Neural cell (in vitro differentiated cells): ENCODE measurements at regions not wholly inside any gene's neighbourhood (a gene's known extent, or its start where the extent isn't known, plus 50 kb on each side); places are given as distances from the start of the nearest gene placed in this dataset.
"Not testable (repeated sequence)": the region's sequence is repeated elsewhere in the genome, so short reads cannot be mapped to it uniquely, and the experiment has no call there.

Experiments used
- H2AFZ ChIP-seq: fragments of 200-600, 300-800 bp; sonication (generic), shearing (Covaris generic); 2 replicates; pipeline ENCODE4 v1.6.0; 2014; ENCODE audit warnings: low read depth, mild to moderate bottlenecking, antibody characterized with exemption, low read length, moderate library complexity
- H3F3A ChIP-seq: fragments of 200-600 bp; shearing (Covaris generic); 2 replicates; pipeline ENCODE4 v1.6.1; 2016; ENCODE audit warnings: mild to moderate bottlenecking, moderate library complexity, mixed read lengths, antibody characterized with exemption, low read length; ENCODE audit not compliant: insufficient read depth, poor library complexity, severe bottlenecking
- H3K27ac ChIP-seq: fragments of 200-600, 300-800 bp; sonication (generic), shearing (Covaris generic); 2 replicates; pipeline ENCODE4 v1.5.1; 2014; ENCODE audit warnings: mild to moderate bottlenecking, low read length, moderate library complexity
- H3K27me3 ChIP-seq: fragments of 300-800, 200-600 bp; sonication (generic), shearing (Covaris generic); 2 replicates; pipeline ENCODE4 v1.6.0; 2014; ENCODE audit warnings: mild to moderate bottlenecking, low read depth, low read length, moderate library complexity; ENCODE audit not compliant: insufficient read depth
- H3K36me3 ChIP-seq: fragments of 300-800, 200-600 bp; sonication (generic), shearing (Covaris generic); 2 replicates; pipeline ENCODE4 v1.5.1; 2014; ENCODE audit warnings: mild to moderate bottlenecking, antibody characterized with exemption, low read length, moderate library complexity; ENCODE audit not compliant: insufficient read depth
- H3K4me2 ChIP-seq: fragments of 300-800, 200-600 bp; sonication (generic), shearing (Covaris generic); 2 replicates; pipeline ENCODE4 v1.6.0; 2014; ENCODE audit warnings: mild to moderate bottlenecking, low read length
- H3K4me3 ChIP-seq: fragments of 300-800, 200-600 bp; sonication (generic), shearing (Covaris generic); 2 replicates; pipeline ENCODE4 v1.5.1; 2014; ENCODE audit warnings: mild to moderate bottlenecking, low read length, moderate library complexity
- H3K79me2 ChIP-seq: fragments of 200-600 bp; shearing (Covaris generic); replicated peaks from 2 replicates; pipeline ENCODE4 v1.6.0; 2014; ENCODE audit warnings: mild to moderate bottlenecking, low read length, moderate library complexity; ENCODE audit not compliant: insufficient read depth
- H3K9ac ChIP-seq: fragments of 300-800, 200-600 bp; sonication (generic), shearing (Covaris generic); 2 replicates; pipeline ENCODE4 v1.6.1; 2016; ENCODE audit warnings: mild to moderate bottlenecking, low read length, mixed read lengths
- H3K9me2 ChIP-seq: fragments of 200-600 bp; shearing (Covaris generic); 2 replicates; pipeline ENCODE4 v1.6.1; 2016; ENCODE audit warnings: mild to moderate bottlenecking, low read length, mixed read lengths; ENCODE audit not compliant: insufficient read depth
- H3K9me3 ChIP-seq: fragments of 200-600, 300-800 bp; sonication (generic), shearing (Covaris generic); 2 replicates; pipeline ENCODE4 v1.6.1; 2016; ENCODE audit warnings: mild to moderate bottlenecking, mixed run types, low read length, moderate library complexity, mixed read lengths
- H4K20me1 ChIP-seq: fragments of 200-600 bp; shearing (Covaris generic); 2 replicates; pipeline ENCODE4 v1.6.1; 2016; ENCODE audit warnings: mild to moderate bottlenecking, mixed run types; ENCODE audit not compliant: insufficient read depth
- CTCF ChIP-seq: fragments of 450-650 bp; IDR thresholded peaks from 2 replicates; pipeline ENCODE4 v1.5.1; 2014; ENCODE audit warnings: antibody characterized with exemption, mild to moderate bottlenecking, moderate library complexity; ENCODE audit not compliant: poor library complexity, severe bottlenecking
- EP300 ChIP-seq: fragments of 450-650 bp; conservative IDR thresholded peaks from 2 replicates; pipeline ENCODE4 v1.6.1; 2014; ENCODE audit warnings: antibody characterized with exemption, mild to moderate bottlenecking, moderate library complexity; ENCODE audit not compliant: poor library complexity, severe bottlenecking
- EZH2 ChIP-seq: fragments of 200-600, 300-800 bp; shearing (Covaris generic), sonication (generic); IDR thresholded peaks from 2 replicates; pipeline ENCODE4 v1.6.1; 2014; ENCODE audit warnings: antibody characterized with exemption, low read length, borderline replicate concordance, mild to moderate bottlenecking; ENCODE audit not compliant: insufficient read depth, poor library complexity, severe bottlenecking
- MXI1 ChIP-seq: fragments of 450-650 bp; conservative IDR thresholded peaks from 2 replicates; pipeline ENCODE4 v1.6.1; 2014; ENCODE audit warnings: antibody characterized with exemption, mild to moderate bottlenecking; ENCODE audit not compliant: poor library complexity, severe bottlenecking
- POLR2AphosphoS5 ChIP-seq: IDR thresholded peaks from 2 replicates; pipeline ENCODE4 v1.6.1; 2012
- RAD21 ChIP-seq: fragments of 450-650 bp; conservative IDR thresholded peaks from 2 replicates; pipeline ENCODE4 v1.6.1; 2014; ENCODE audit warnings: antibody characterized with exemption, mild to moderate bottlenecking, moderate library complexity
- REST ChIP-seq: IDR thresholded peaks from 2 replicates; pipeline ENCODE4 v1.6.1; 2012; ENCODE audit warnings: borderline replicate concordance
- SMC3 ChIP-seq: fragments of 450-650 bp; conservative IDR thresholded peaks from 2 replicates; pipeline ENCODE4 v1.6.1; 2014; ENCODE audit warnings: antibody characterized with exemption, mild to moderate bottlenecking, moderate library complexity; ENCODE audit not compliant: poor library complexity
- TAF1 ChIP-seq: IDR thresholded peaks from 2 replicates; pipeline ENCODE4 v1.6.1; 2012; ENCODE audit warnings: low read depth

GRCh38 chr21:27519361-27519760 is 552.5 kb upstream of the ADAMTS5 start:
- Histone ChIP-seq H3K9me3 (peaks cover 4% of the 10 kb centered on the region), H3K4me2 (no peak overlapping the region), H3K36me3 (no peaks in the 10 kb centered on the region), H3K9me2 (no peaks in the 10 kb centered on the region), H3K27me3 (no peaks in the 10 kb centered on the region), H3F3A (no peaks in the 10 kb centered on the region), H3K4me3 (no peak overlapping the region), H4K20me1 (no peaks in the 10 kb centered on the region), H3K27ac (no peak overlapping the region), H3K9ac (no peak overlapping the region), H3K79me2 (no peaks in the 10 kb centered on the region), H2AFZ (no peak overlapping the region)
- TF ChIP-seq TAF1 (no peak), MXI1 (no peak), POLR2AphosphoS5 (no peak), EP300 (no peak), RAD21 (no peak), CTCF (no peak), REST (no peak), SMC3 (no peak), EZH2 (no peak)

- not testable (repeated sequence) for H3K9me3 ChIP-seq, H3K79me2 ChIP-seq, H3K36me3 ChIP-seq, H3K4me3 ChIP-seq, H3K9ac ChIP-seq, H3K9me2 ChIP-seq, H3K27ac ChIP-seq, H3K4me2 ChIP-seq, H2AFZ ChIP-seq, H3F3A ChIP-seq, H4K20me1 ChIP-seq, H3K27me3 ChIP-seq
Measured at GRCh38 chr21:27517177-27517576, 550.3 kb upstream of the ADAMTS5 start.

GRCh38 chr21:27515676-27516075 is 548.8 kb upstream of the ADAMTS5 start:
- Histone ChIP-seq H3K27ac (no peak overlapping the region), H3K4me3 (no peak overlapping the region), H3K79me2 (no peaks in the 10 kb centered on the region), H3K9ac (no peak overlapping the region), H3F3A (no peaks in the 10 kb centered on the region), H3K36me3 (no peaks in the 10 kb centered on the region), H3K9me2 (no peaks in the 10 kb centered on the region), H3K9me3 (peaks cover 4% of the 10 kb centered on the region), H3K4me2 (no peak overlapping the region), H2AFZ (no peak overlapping the region), H3K27me3 (no peaks in the 10 kb centered on the region), H4K20me1 (no peaks in the 10 kb centered on the region)
- TF ChIP-seq TAF1 = no peak
- no peak for TF ChIP-seq EP300
- no peak for TF ChIP-seq REST
- no peak for TF ChIP-seq SMC3
